NCI-H82 treated with DMSO at 0.1 percent for 48 hours (cell line): ENCODE measurements at regions not wholly inside any gene's neighbourhood (a gene's known extent, or its start where the extent isn't known, plus 50 kb on each side); places are given as distances from the start of the nearest gene placed in this dataset.
"Not testable (repeated sequence)": the region's sequence is repeated elsewhere in the genome, so short reads cannot be mapped to it uniquely, and the experiment has no call there.

ENCODE experiments used
- DNase-seq: peaks from one replicate; lab custom pipeline; 2025; ENCODE audit not compliant: unreplicated experiment; lab: John Stamatoyannopoulos, UW

- DNase-seq: no peak
Measured at GRCh38 chr12:102344691-102345090, 135.7 kb downstream of the IGF1 start.

DNA sequence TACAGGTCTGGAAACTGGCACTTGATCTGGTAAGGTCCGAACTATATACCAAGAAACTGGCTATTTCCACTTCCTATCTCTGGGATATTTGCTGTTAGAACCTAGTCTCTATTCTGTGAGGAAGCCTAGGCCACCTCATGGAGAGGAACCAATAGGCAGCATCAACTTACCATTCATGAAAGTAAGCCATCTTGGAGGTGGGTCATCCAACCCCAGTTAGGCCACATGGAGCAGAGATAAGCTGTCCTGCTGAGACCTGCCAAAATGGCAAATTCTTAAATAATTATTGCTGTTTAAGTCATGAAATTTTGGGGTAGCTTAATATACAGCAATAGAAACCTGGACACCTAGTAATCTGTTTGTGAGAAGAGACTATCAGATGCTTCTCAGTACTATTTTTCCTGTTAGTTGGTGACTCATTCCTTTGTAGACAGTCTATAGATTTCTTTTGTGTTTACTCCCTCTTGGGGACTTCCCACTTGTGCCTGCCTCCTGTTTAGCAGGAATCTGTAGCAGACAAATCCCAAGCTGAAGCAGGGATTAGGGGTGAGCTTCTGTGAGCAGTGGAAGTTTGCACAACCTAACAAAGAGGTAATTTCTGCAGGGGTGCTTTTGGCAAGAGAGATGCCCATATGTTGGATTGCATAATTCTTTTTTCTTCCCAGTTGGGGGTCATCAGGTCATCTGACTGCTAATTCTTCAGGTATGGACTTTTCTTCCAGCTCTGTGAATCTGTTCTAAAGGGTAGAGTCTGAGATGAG lies 136.8 kb downstream of the IGF1 start:
- DNase-seq: peak; percentile 86

DNA sequence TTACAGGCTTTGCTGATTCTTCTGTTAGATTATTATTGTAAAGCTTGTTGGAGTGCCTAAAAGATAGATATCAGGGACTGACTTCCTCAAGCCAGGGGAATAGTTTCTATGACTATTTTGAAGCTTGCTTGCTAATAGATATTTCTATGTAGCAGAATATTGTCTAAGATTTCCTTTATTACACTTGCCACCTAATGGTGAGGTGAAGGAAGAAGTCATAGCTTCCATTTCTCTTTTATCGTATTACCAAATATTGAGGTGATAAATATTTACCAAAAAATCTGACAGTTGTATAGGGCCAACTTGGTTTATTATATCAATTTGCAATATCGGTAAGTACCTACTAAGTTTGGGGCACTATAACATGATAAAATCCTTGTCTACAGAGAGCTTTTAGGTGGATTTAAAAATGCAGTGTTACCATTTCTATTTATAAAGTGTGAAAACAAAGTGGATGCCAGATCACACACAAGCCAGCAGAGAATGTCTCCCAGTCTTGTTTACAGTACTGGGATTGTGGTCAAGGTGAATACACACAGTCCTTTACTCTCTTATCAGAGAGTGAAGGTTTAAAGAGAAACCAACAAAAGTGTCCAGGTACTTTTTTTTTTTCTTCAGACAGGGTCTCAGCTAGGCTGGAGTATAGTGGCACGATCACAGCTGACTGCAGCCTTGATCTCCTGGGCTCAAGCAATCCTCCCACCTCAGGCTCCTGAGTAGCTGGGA lies 137.9 kb downstream of the IGF1 start:
- DNase-seq: no peak

DNA sequence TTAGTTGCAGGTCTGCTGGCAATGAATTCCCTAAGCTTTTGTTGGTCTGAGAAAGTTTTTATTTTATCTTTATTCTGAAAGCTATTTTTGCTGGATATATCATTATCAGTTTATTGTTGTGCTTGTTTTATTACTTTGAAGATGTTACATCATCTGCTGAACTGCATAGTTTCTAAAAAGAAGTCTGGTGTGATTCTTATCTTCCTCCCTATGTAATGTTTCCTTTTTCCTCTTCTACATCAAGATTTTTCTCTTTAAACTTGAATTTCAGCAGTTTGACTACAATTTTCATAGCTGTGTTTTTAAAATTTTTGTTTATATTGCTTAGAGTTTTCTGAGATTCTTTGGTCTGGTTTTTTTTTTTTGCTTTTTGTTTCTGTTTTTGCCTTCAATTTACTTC lies 137.1 kb upstream of the PMCH start:
- no peak for DNase-seq

- DNase-seq: no peak
Measured at GRCh38 chr12:102331419-102331818, 133.8 kb upstream of the PMCH start.

GRCh38 chr12:102329883-102330282 lies 132.2 kb upstream of the PMCH start:
- DNase-seq: no peak

GRCh38 chr12:102326982-102327381 lies 129.3 kb upstream of the PMCH start:
- DNase-seq: no peak

- not testable (repeated sequence) for DNase-seq
Measured at GRCh38 chr12:102325108-102325507, 127.5 kb upstream of the PMCH start.

- no peak for DNase-seq
Measured at GRCh38 chr12:102323799-102324198, 126.2 kb upstream of the PMCH start.

- DNase-seq: no peak
Measured at GRCh38 chr12:102322254-102322653, 124.6 kb upstream of the PMCH start.

DNA sequence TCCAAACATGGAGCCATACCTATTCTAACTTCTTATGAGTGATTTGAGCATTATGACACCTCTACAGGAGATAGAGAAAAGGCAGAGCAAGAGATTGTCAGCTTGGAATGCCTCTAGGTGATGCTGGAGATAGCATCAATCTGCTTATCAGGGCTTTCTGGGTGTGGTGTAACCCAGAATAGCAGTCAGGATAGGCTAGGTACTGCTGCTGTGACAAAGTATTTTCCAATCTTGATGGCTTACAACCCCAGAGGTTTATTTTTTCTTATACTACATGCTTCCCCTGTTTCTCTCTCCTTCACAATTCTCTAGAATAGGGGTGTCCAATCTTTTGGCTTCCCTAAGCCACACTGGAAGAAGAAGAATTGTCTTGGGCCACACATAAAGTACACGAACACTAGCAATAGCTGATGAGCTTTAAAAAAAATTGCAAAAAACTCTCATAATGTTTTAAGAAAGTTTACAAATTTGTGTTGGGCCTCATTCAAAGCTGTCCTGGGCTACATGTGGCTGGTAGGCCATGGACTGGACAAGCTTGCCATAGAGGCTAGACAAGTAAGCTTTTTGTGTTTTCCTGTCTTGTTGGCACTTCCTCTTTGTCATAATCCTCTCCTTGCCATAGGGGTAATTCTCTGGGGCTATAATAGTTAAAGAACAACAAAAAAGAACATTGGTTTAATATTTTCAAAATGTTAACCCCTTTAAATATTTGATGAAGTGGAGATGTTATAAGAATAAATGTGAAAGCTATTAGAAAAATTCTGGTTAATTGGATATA lies 123.9 kb upstream of the PMCH start:
- no peak for DNase-seq

GRCh38 chr12:102317155-102317554 lies 119.5 kb upstream of the PMCH start:
- DNase-seq: no peak

- DNase-seq: no peak
Measured at GRCh38 chr12:102316723-102317122, 119.1 kb upstream of the PMCH start.

GRCh38 chr12:102314821-102315220 lies 117.2 kb upstream of the PMCH start:
- no peak for DNase-seq

DNA sequence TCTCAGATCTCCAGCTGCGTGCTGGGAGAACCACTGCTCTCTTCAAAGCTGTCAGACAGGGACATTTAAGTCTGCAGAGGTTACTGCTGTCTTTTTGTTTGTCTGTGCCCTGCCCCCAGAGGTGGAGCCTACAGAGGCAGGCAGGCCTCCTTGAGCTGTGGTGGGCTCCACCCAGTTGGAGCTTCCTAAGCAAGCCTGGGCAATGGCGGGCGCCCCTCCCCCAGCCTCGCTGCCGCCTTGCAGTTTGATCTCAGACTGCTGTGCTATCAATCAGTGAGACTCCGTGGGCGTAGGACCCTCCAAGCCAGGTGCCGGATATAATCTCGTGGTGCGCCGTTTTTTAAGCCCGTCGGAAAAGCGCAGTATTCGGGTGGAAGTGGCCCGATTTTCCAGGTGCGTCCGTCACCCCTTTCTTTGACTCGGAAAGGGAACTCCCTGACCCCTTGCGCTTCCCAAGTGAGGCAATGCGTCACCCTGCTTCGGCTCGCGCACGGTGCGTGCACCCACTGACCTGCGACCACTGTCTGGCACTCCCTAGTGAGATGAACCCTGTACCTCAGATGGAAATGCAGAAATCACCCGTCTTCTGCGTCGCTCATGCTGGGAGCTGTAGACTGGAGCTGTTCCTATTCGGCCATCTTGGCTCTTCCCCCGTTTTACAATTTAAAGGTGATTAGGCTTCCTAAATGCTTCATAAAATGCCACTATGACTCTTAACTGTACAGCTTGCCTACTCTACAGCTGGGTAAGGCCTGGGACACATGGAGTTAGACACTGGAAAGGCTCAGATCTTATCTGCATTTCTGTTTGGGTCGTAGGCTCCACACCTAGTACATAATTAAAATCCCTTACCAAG lies 115.7 kb upstream of the PMCH start:
- not testable (repeated sequence) for DNase-seq

- DNase-seq: no peak
Measured at GRCh38 chr12:102305486-102305885, 107.9 kb upstream of the PMCH start.

GRCh38 chr12:102304667-102305066 lies 107.0 kb upstream of the PMCH start:
- DNase-seq: not testable (repeated sequence)

DNA sequence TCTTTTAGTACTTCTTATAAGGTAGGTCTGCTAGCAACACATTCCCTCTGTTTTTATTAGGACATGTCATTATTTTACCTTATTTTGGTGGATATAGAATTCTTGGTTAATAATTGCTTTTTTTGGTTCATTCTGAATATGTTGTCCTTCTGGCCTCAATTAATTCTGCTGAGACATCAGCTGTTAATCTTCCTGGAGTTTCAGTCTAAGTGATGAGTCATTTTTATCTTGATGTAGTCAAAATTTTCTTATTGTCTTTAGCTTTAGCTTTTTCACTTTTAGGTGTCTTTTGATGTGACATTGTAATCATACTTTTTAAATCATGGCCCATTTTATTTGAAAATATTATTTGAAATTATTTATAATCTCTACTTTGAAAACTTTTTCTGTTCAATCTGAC lies 104.9 kb upstream of the PMCH start:
- no peak for DNase-seq

- no peak for DNase-seq
Measured at GRCh38 chr12:102301547-102301946, 103.9 kb upstream of the PMCH start.

DNA sequence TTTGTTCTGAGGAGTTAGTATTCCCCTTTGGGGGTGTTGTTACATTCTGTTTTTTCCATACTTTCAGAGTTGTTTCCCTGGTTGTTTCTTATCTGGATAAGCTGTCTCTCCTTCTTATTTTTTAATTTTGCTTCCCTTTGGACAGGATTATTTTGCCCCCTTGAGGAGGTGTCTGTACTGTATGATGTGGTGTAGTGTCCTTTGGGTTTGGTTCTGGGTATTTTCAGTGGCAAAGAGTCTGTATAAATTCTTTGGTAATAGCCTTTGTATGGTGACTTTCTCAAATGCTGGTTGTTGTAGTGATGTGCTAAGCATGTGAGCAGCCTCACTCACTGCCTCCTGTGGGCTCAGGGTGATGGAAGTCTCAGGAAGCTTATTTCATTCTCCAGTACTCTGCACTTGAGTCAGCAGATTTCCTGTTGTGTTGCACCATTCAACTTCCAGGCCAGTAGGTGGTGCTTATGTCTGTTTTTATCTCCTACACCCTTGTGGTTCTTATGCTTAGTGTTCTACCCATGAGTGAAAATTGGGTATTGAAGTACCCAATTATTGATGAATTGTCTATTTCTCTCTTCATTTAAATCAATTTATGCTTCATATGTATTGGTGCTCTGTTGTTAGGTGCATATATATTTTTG lies 103.3 kb upstream of the PMCH start:
- DNase-seq: no peak
